GM19328 (cell line): ENCODE measurements at regions not wholly inside any gene's neighbourhood (a gene's known extent, or its start where the extent isn't known, plus 50 kb on each side); places are given as distances from the start of the nearest gene placed in this dataset.
"Not testable (repeated sequence)": the region's sequence is repeated elsewhere in the genome, so short reads cannot be mapped to it uniquely, and the experiment has no call there.

Experiments used
- ATAC-seq: cut with Tn5 transposase; IDR thresholded peaks from one replicate; pipeline ENCODE4 v1.9.1; 2021; ENCODE audit warnings: mild to moderate bottlenecking, moderate library complexity; ENCODE audit not compliant: unreplicated experiment

- no peak for ATAC-seq
Observed at GRCh38 chr2:37569131-37569823, 102.2 kb downstream of the CDC42EP3 start.

- no peak for ATAC-seq
Observed at GRCh38 chr2:37569986-37570679, 101.3 kb downstream of the CDC42EP3 start.

- ATAC-seq, result peak; percentile 71
Observed at GRCh38 chr2:37570773-37571586, 100.5 kb downstream of the CDC42EP3 start.

- no peak for ATAC-seq
Observed at GRCh38 chr2:37571587-37572136, 99.8 kb downstream of the CDC42EP3 start.

GRCh38 chr2:37573451-37574388 lies 97.7 kb downstream of the CDC42EP3 start:
- ATAC-seq, result peak; percentile 61

GRCh38 chr2:37575780-37576179 lies 95.7 kb downstream of the CDC42EP3 start:
- no peak for ATAC-seq

- not testable (repeated sequence) for ATAC-seq
Observed at GRCh38 chr2:37576194-37576593, 95.2 kb downstream of the CDC42EP3 start.

GRCh38 chr2:37576831-37577230 lies 94.6 kb downstream of the CDC42EP3 start:
- ATAC-seq, result no peak

- ATAC-seq, result no peak
Observed at GRCh38 chr2:37579192-37579713, 92.2 kb downstream of the CDC42EP3 start.

GRCh38 chr2:37579949-37580348 lies 91.5 kb downstream of the CDC42EP3 start:
- ATAC-seq, result not testable (repeated sequence)

- no peak for ATAC-seq
Observed at GRCh38 chr2:37581433-37581832, 90.0 kb downstream of the CDC42EP3 start.

- ATAC-seq, result no peak
Observed at GRCh38 chr2:37582481-37583220, 88.8 kb downstream of the CDC42EP3 start.

GRCh38 chr2:37583402-37583801 lies 88.0 kb downstream of the CDC42EP3 start:
- ATAC-seq, result no peak

- no peak for ATAC-seq
Observed at GRCh38 chr2:37583867-37584266, 87.6 kb downstream of the CDC42EP3 start.

GRCh38 chr2:37585295-37585908 lies 86.0 kb downstream of the CDC42EP3 start:
- no peak for ATAC-seq

- no peak for ATAC-seq
Observed at GRCh38 chr2:37585982-37586621, 85.3 kb downstream of the CDC42EP3 start.

GRCh38 chr2:37586663-37587317 lies 84.7 kb downstream of the CDC42EP3 start:
- ATAC-seq, result no peak

GRCh38 chr2:37587817-37588216 lies 83.6 kb downstream of the CDC42EP3 start:
- no peak for ATAC-seq
